ENCODE measurements at regions not wholly inside any gene's neighbourhood (a gene's known extent, or its start where the extent isn't known, plus 50 kb on each side); places are given as distances from the start of the nearest gene placed in this dataset.

DNA sequence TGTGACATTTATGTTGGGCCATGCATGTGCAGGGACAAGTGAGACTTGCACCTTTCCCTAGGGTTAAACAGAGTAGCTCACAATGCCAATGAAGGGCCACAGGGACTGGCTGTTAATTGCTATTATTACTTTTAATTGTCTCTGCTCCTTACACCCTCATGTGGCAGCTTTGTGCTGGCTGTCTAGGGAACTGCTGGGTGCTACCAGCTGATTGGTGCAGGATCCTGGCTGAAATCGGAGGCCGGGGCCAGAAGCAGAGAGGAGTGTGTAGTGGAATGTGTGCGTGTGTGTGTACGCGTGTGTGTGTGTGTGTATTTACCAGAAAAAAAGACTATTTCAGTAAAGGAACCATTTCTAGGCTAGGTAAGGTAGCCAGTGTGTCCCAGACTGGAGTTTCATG is 302.5 kb downstream of the CTTN start:
- Histone ChIP-seq H3K27ac (ENCODE audit: poor library complexity, severe bottlenecking) (no peak overlapping the region), H3K4me1 (ENCODE audit: insufficient read depth, poor library complexity, severe bottlenecking) (no peaks in the 10 kb centered on the region), H3K9me3 (ENCODE audit: severe bottlenecking) (no peaks in the 10 kb centered on the region), H3K36me3 (ENCODE audit: low read depth) (no peaks in the 10 kb centered on the region), H3K4me3 (ENCODE audit: severe bottlenecking) (no peak overlapping the region), H3K27me3 (ENCODE audit: insufficient read depth, poor library complexity, severe bottlenecking) (no peaks in the 10 kb centered on the region)
- ATAC-seq (ENCODE audit: low read depth) (no peak), DNase-seq (ENCODE audit: low spot score) (no peak)
- TF ChIP-seq, protein P1, sequence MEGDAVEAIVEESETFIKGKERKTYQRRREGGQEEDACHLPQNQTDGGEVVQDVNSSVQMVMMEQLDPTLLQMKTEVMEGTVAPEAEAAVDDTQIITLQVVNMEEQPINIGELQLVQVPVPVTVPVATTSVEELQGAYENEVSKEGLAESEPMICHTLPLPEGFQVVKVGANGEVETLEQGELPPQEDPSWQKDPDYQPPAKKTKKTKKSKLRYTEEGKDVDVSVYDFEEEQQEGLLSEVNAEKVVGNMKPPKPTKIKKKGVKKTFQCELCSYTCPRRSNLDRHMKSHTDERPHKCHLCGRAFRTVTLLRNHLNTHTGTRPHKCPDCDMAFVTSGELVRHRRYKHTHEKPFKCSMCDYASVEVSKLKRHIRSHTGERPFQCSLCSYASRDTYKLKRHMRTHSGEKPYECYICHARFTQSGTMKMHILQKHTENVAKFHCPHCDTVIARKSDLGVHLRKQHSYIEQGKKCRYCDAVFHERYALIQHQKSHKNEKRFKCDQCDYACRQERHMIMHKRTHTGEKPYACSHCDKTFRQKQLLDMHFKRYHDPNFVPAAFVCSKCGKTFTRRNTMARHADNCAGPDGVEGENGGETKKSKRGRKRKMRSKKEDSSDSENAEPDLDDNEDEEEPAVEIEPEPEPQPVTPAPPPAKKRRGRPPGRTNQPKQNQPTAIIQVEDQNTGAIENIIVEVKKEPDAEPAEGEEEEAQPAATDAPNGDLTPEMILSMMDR (IDR thresholded peaks at IDR 0.05; ENCODE audit: poor library complexity, severe bottlenecking): no peak

DNA sequence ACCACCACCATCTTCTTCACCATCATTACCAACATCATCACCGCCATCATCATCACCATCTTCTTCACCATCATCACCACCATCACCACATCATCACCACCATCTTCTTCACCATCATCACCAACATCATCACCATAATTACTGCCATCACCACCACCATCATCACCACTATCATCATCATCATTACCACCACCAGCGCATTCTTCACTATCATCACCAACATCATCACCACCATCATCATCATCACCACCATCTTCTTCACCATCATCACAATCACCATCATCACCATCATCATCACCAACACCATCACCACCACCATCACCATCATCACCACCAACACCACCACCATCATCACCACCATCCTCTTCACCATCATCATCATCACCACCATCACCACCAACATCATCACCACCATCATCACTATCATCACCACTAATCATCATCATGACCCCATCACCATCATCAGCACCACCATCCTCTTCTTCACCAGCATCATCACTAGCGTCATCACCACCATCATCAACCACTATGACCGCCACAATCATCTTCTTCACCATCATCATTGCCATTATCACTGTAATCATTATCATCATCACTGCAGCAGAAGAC is 303.8 kb downstream of the CTTN start:
- H3K27ac ChIP-seq (ENCODE audit: poor library complexity, severe bottlenecking): no peak overlapping the region
- no peaks in the 10 kb centered on the region for H3K27me3 ChIP-seq (ENCODE audit: insufficient read depth, poor library complexity, severe bottlenecking)
- TF ChIP-seq, protein P1 (IDR thresholded peaks at IDR 0.05; ENCODE audit: poor library complexity, severe bottlenecking): no peak
- DNase-seq (ENCODE audit: low spot score) (no peak), ATAC-seq (ENCODE audit: low read depth) (no peak)
- H3K4me3 ChIP-seq (ENCODE audit: severe bottlenecking): no peak overlapping the region
- H3K4me1 ChIP-seq (ENCODE audit: insufficient read depth, poor library complexity, severe bottlenecking): no peaks in the 10 kb centered on the region
- no peaks in the 10 kb centered on the region for H3K36me3 ChIP-seq (ENCODE audit: low read depth)
- H3K9me3 ChIP-seq (ENCODE audit: severe bottlenecking): no peaks in the 10 kb centered on the region

DNA sequence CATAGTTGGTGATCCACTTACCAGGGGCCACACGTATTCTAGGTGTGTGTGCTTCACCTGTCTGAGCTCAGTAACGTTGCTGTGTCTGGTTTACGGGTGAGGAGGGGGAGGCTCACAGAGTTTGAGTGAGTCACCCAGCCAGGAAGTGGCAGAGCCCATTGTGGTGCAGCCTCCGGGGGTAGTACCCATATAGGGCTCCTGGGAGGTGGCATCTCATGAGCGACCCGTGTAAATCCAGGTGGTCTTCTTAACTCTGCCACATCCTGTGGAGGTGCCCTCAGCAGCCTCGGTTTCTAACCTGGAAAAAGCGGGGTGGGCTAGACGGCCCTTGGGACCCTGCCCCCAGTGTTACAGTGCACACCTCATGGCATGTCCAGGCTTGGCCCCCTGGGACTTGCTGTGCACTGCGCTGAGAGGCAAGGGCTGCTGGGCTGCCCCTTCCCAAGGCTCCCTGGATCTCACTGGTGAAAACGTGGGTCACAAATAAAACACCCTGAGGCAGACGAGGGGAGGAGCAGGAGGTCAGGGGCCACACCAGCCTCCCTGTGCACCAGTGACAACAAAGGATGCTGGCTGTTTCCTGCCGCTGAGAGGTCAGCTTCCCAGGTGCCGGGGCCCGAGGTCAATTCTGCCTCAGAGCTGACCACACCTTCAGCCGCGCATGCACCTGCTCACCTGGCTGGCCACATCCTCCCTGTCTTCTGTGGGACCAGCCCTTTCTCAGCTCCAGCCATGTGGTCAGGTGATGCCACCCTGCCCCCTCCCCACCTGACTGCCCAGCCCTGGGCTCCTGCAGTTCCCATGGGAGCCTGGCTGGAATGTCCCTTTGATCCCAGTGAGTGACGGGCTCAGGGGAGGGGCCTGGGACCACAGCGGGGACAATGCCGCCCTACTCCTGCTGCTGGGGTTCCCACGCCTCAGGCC is 305.1 kb downstream of the CTTN start:
- DNase-seq (ENCODE audit: low spot score) (peak; percentile 39), ATAC-seq (ENCODE audit: low read depth) (no peak)
- no peaks in the 10 kb centered on the region for H3K27me3 ChIP-seq (ENCODE audit: insufficient read depth, poor library complexity, severe bottlenecking)
- no peak overlapping the region for H3K4me3 ChIP-seq (ENCODE audit: severe bottlenecking)
- H3K9me3 ChIP-seq (ENCODE audit: severe bottlenecking): no peaks in the 10 kb centered on the region
- TF ChIP-seq, protein P1 (IDR thresholded peaks at IDR 0.05; ENCODE audit: poor library complexity, severe bottlenecking): no peak
- H3K4me1 ChIP-seq (ENCODE audit: insufficient read depth, poor library complexity, severe bottlenecking): no peaks in the 10 kb centered on the region
- no peak overlapping the region for H3K27ac ChIP-seq (ENCODE audit: poor library complexity, severe bottlenecking)
- H3K36me3 ChIP-seq (ENCODE audit: low read depth): no peaks in the 10 kb centered on the region

DNA sequence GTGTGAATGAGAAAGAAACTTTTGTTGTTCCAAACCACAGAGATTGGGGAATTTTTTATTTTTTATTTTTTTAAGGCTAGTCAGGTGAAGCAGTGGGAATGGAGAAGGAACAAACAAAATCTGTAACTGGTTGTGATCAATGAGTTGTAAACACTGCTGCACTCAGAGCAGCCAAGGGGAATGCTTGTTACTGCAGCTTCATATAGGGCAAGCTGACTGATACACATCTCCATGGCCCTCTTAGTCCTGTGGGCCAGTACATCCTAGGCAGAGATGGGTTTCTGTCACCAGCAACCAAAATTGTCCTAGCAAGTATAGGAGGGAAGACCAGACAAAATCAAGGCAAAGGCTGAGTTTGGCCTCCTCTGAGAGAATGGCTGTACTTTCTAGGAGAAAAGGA is 306.8 kb downstream of the CTTN start:
- no peak overlapping the region for H3K27ac ChIP-seq (ENCODE audit: poor library complexity, severe bottlenecking)
- ATAC-seq (ENCODE audit: low read depth) (no peak), DNase-seq (ENCODE audit: low spot score) (no peak)
- H3K27me3 ChIP-seq (ENCODE audit: insufficient read depth, poor library complexity, severe bottlenecking): no peaks in the 10 kb centered on the region
- TF ChIP-seq, protein P1 (IDR thresholded peaks at IDR 0.05; ENCODE audit: poor library complexity, severe bottlenecking): no peak
- no peaks in the 10 kb centered on the region for H3K4me1 ChIP-seq (ENCODE audit: insufficient read depth, poor library complexity, severe bottlenecking)
- no peak overlapping the region for H3K4me3 ChIP-seq (ENCODE audit: severe bottlenecking)
- H3K9me3 ChIP-seq (ENCODE audit: severe bottlenecking): no peaks in the 10 kb centered on the region
- H3K36me3 ChIP-seq (ENCODE audit: low read depth): no peaks in the 10 kb centered on the region

DNA sequence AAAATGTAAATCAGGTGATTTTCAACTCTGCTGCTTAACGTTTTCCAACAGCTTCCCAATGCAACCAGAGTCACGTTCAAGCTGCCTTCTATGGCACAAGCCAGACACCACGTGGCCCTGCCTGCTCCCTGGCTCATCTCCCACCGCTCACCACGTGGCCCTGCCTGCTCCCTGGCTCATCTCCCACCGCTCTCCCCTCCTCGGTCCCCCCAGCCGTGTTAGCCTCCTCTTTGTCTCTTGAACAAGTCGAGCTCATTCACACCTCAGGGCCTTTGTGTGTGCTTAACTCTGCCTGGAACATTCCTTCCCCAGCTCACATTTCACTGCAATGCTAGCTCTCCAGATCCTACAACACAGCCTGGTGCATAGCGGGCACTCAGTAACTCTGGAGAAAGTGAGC is 307.6 kb downstream of the CTTN start:
- H3K36me3 ChIP-seq (ENCODE audit: low read depth): no peaks in the 10 kb centered on the region
- no peaks in the 10 kb centered on the region for H3K27me3 ChIP-seq (ENCODE audit: insufficient read depth, poor library complexity, severe bottlenecking)
- H3K9me3 ChIP-seq (ENCODE audit: severe bottlenecking): no peaks in the 10 kb centered on the region
- no peak overlapping the region for H3K27ac ChIP-seq (ENCODE audit: poor library complexity, severe bottlenecking)
- no peak for ATAC-seq (ENCODE audit: low read depth)
- H3K4me3 ChIP-seq (ENCODE audit: severe bottlenecking): no peak overlapping the region
- TF ChIP-seq, protein P1 (IDR thresholded peaks at IDR 0.05; ENCODE audit: poor library complexity, severe bottlenecking): no peak
- H3K4me1 ChIP-seq (ENCODE audit: insufficient read depth, poor library complexity, severe bottlenecking): no peaks in the 10 kb centered on the region
- DNase-seq (ENCODE audit: low spot score): no peak

Data from RWPE2 (cell line).